ENCODE measurements at regions not wholly inside any gene's neighbourhood (a gene's known extent, or its start where the extent isn't known, plus 50 kb on each side); places are given as distances from the start of the nearest gene placed in this dataset.

DNA sequence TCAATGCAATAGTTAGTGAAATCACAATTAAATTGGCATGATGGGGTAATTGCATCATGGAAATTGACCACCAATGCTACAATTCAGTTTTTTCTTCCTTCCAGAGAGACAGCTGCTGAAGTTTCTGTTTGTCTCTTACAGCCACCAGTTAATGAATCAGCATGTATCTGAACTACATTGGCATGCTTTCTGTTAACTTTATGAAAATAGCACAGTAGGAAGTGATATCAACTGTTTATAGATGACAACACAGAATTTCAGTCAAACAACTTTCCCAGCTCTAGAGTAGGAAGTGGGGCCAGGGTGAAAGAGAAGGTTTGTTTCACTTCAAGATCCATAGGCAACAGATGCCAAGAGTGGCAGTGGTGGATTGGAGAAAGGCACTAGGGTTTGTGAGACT lies 339.6 kb upstream of the VWC2 start:
- TF ChIP-seq POLR2AphosphoS5 (IDR thresholded peaks at IDR 0.05; ENCODE audit: insufficient read depth in 1 of 2, low read depth in 1 of 2), result no peak
- TF ChIP-seq, protein P1, sequence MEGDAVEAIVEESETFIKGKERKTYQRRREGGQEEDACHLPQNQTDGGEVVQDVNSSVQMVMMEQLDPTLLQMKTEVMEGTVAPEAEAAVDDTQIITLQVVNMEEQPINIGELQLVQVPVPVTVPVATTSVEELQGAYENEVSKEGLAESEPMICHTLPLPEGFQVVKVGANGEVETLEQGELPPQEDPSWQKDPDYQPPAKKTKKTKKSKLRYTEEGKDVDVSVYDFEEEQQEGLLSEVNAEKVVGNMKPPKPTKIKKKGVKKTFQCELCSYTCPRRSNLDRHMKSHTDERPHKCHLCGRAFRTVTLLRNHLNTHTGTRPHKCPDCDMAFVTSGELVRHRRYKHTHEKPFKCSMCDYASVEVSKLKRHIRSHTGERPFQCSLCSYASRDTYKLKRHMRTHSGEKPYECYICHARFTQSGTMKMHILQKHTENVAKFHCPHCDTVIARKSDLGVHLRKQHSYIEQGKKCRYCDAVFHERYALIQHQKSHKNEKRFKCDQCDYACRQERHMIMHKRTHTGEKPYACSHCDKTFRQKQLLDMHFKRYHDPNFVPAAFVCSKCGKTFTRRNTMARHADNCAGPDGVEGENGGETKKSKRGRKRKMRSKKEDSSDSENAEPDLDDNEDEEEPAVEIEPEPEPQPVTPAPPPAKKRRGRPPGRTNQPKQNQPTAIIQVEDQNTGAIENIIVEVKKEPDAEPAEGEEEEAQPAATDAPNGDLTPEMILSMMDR (IDR thresholded peaks at IDR 0.05), result no peak
